ENCODE measurements at regions not wholly inside any gene's neighbourhood (a gene's known extent, or its start where the extent isn't known, plus 50 kb on each side); places are given as distances from the start of the nearest gene placed in this dataset.

DNA sequence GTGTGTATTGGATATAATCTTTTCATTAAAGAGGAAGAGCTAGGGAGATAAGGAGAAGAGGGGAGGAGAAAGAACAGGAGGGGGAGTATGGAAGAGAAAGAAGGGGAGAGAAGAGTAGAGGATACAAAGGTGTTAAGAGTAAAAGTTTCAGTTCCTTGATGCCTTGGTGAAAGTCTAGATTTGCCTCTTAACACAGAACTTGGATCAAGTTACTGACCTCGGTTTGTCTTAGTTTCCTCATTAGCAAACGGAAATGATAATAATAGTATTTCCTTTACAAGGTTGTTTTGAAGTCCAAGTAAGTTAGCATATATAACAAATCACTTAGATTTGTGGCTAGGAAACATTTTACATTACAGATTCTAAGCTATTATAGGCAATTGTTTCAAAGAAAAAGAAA lies 287.1 kb downstream of the PPARGC1A start:
- Histone ChIP-seq H3K23ac (ENCODE audit: low read depth, low read length) (no peak overlapping the region), H4K91ac (ENCODE audit: insufficient read depth, low read depth, low read length) (no peak overlapping the region), H3K4me1 (ENCODE audit: control insufficient read depth, insufficient read depth, low read length) (no peaks in the 10 kb centered on the region), H2AK5ac (ENCODE audit: low read depth, low read length) (no peak overlapping the region), H3K14ac (replicated peaks; ENCODE audit: low read depth, low read length) (no peak overlapping the region), H3K18ac (ENCODE audit: low read depth, low read length) (no peak overlapping the region), H4K8ac (ENCODE audit: low read depth in 2 of 2, low read length in 2 of 2) (no peak overlapping the region), H2BK15ac (ENCODE audit: low read depth, low read length) (no peak overlapping the region), H3K27me3 (ENCODE audit: control insufficient read depth, insufficient read depth, low read length) (no peaks in the 10 kb centered on the region), H3K4me3 (ENCODE audit: insufficient read depth, low read depth, low read length) (no peak overlapping the region), H2AK9ac (replicated peaks; ENCODE audit: low read depth, low read length, poor library complexity) (no peak overlapping the region), H3K56ac (ENCODE audit: extremely low read depth, insufficient read depth, low read length) (no peak overlapping the region), H3K9ac (ENCODE audit: low read depth, low read length) (no peak overlapping the region), H3K27ac (ENCODE audit: insufficient read depth, low read length) (no peak overlapping the region), H3K36me3 (ENCODE audit: control insufficient read depth, insufficient read depth, low read length) (no peaks in the 10 kb centered on the region), H3K9me1 (ENCODE audit: insufficient read depth, low read length) (no peaks in the 10 kb centered on the region), H3K9me3 (ENCODE audit: control insufficient read depth, insufficient read depth, low read length) (no peaks in the 10 kb centered on the region; the same call in 1 of the 2 replicates), H4K20me1 (ENCODE audit: insufficient read depth, low read length) (no peaks in the 10 kb centered on the region), H2AFZ (replicated peaks; ENCODE audit: low read length, poor library complexity) (no peak overlapping the region), H3K79me1 (ENCODE audit: low read depth in 1 of 2, low read length in 2 of 2) (no peaks in the 10 kb centered on the region), H2BK20ac (ENCODE audit: low read depth, low read length) (no peak overlapping the region), H2BK120ac (ENCODE audit: low read depth, low read length) (no peak overlapping the region), H2BK5ac (ENCODE audit: low read depth, low read length, poor library complexity, severe bottlenecking) (no peak overlapping the region), H3K4ac (ENCODE audit: low read depth, low read length) (no peak overlapping the region), H3K4me2 (ENCODE audit: low read depth, low read length) (no peak overlapping the region), H4K5ac (ENCODE audit: low read depth, low read length) (no peak overlapping the region)
- ChIA-PET CTCF (no interaction called here), POLR2A (ENCODE audit: unreplicated experiment) (interaction anchor here (0.6 kb wide), 1 partner anchor 117 kb away, joined by 5 read pairs; no protein-coding TSS in a partner anchor)
- intact Hi-C loops (cut with micrococcal nuclease) (no loop called here), in situ Hi-C loops (cut with MboI; ENCODE audit: low sequenced_read_pairs) (no loop called here), dilution Hi-C loops (cut with HindIII; ENCODE audit: low sequenced_read_pairs, unreplicated experiment) (no loop called here)
- no peak for ATAC-seq (ENCODE audit: low read depth)
- no peak for DNase-seq
- no CpG with 5 or more reads among the region's 2 CpGs for WGBS, 2 experiments (ENCODE audit: extremely low coverage in 2 of 2, insufficient read length in 1 of 2)
- no TSS peak for BruUV-seq (replicated peaks)
- no peak for TF ChIP-seq CHD1 (IDR thresholded peaks at IDR 0.05; ENCODE audit: low read depth, low read length)
- TF ChIP-seq RAD21 (IDR thresholded peaks at IDR 0.05; ENCODE audit: low read length) = no peak
- no peak for TF ChIP-seq RFX5 (IDR thresholded peaks at IDR 0.05; ENCODE audit: low read depth, low read length)
- no peak for TF ChIP-seq POLR2A (IDR thresholded peaks at IDR 0.05; ENCODE audit: low read depth, low read length)
- TF ChIP-seq NFE2L2 (IDR thresholded peaks at IDR 0.05; ENCODE audit: low read depth, low read length) = no peak
- TF ChIP-seq MAZ (IDR thresholded peaks at IDR 0.05; ENCODE audit: borderline replicate concordance, low read depth, low read length) = no peak
- TF ChIP-seq, protein P1, sequence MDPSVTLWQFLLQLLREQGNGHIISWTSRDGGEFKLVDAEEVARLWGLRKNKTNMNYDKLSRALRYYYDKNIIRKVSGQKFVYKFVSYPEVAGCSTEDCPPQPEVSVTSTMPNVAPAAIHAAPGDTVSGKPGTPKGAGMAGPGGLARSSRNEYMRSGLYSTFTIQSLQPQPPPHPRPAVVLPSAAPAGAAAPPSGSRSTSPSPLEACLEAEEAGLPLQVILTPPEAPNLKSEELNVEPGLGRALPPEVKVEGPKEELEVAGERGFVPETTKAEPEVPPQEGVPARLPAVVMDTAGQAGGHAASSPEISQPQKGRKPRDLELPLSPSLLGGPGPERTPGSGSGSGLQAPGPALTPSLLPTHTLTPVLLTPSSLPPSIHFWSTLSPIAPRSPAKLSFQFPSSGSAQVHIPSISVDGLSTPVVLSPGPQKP (IDR thresholded peaks at IDR 0.05; ENCODE audit: borderline replicate concordance, low read depth, low read length) = no peak
- TF ChIP-seq, protein P2, sequence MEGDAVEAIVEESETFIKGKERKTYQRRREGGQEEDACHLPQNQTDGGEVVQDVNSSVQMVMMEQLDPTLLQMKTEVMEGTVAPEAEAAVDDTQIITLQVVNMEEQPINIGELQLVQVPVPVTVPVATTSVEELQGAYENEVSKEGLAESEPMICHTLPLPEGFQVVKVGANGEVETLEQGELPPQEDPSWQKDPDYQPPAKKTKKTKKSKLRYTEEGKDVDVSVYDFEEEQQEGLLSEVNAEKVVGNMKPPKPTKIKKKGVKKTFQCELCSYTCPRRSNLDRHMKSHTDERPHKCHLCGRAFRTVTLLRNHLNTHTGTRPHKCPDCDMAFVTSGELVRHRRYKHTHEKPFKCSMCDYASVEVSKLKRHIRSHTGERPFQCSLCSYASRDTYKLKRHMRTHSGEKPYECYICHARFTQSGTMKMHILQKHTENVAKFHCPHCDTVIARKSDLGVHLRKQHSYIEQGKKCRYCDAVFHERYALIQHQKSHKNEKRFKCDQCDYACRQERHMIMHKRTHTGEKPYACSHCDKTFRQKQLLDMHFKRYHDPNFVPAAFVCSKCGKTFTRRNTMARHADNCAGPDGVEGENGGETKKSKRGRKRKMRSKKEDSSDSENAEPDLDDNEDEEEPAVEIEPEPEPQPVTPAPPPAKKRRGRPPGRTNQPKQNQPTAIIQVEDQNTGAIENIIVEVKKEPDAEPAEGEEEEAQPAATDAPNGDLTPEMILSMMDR (conservative IDR thresholded peaks at IDR 0.05; ENCODE audit: low read depth, low read length) = no peak
- no peak for TF ChIP-seq FOS (IDR thresholded peaks at IDR 0.05; ENCODE audit: low read depth, low read length)
- TF ChIP-seq CEBPB (IDR thresholded peaks at IDR 0.05; ENCODE audit: low read depth, low read length) = no peak
- TF ChIP-seq MAFK (IDR thresholded peaks at IDR 0.05; ENCODE audit: low read depth, low read length) = no peak
- TF ChIP-seq BHLHE40 (IDR thresholded peaks at IDR 0.05; ENCODE audit: low read depth, low read length) = no peak
